ENCODE measurements at regions not wholly inside any gene's neighbourhood (a gene's known extent, or its start where the extent isn't known, plus 50 kb on each side); places are given as distances from the start of the nearest gene placed in this dataset.

GRCh38 chr20:48230216-48230615 is 444.9 kb upstream of the SULF2 start:
- no peak for ATAC-seq
- no peak for DNase-seq
- intact Hi-C loops (cut with DNase I) = no loop called here
- Histone ChIP-seq H3K27ac (no peak overlapping the region), H3K4me1 (no peaks in the 10 kb centered on the region), H3K36me3 (no peaks in the 10 kb centered on the region), H3K4me3 (no peak overlapping the region), H3K9me3 (peaks cover 0 to 15% of the 10 kb centered on the region in 2 donors), H3K27me3 (no peaks in the 10 kb centered on the region)
- TF ChIP-seq CTCF (IDR thresholded peaks at IDR 0.05) = no peak

GRCh38 chr20:48227381-48227780 is 442.1 kb upstream of the SULF2 start:
- ATAC-seq = no peak

GRCh38 chr20:48226642-48227041 is 441.4 kb upstream of the SULF2 start:
- DNase-seq (no peak), ATAC-seq (no peak)
- intact Hi-C loops (cut with DNase I) = no loop called here
- Histone ChIP-seq H3K27ac (no peak overlapping the region), H3K4me3 (no peak overlapping the region), H3K27me3 (no peaks in the 10 kb centered on the region), H3K9me3 (peaks cover 0 to 11% of the 10 kb centered on the region in 2 donors), H3K36me3 (no peaks in the 10 kb centered on the region), H3K4me1 (no peaks in the 10 kb centered on the region)
- no peak for TF ChIP-seq CTCF (IDR thresholded peaks at IDR 0.05)

More at GRCh38 chr20:48227381-48227780, 442.1 kb upstream of the SULF2 start:
- no peaks in the 10 kb centered on the region for H3K4me1 ChIP-seq
- no peak for TF ChIP-seq CTCF (IDR thresholded peaks at IDR 0.05)
- H3K4me3 ChIP-seq = no peak overlapping the region
- no peak overlapping the region for H3K27ac ChIP-seq
- H3K9me3 ChIP-seq = peaks cover 0 to 15% of the 10 kb centered on the region in 2 donors
- intact Hi-C loops (cut with DNase I) = no loop called here
- no peaks in the 10 kb centered on the region for H3K27me3 ChIP-seq
- no peak for DNase-seq
- no peaks in the 10 kb centered on the region for H3K36me3 ChIP-seq

GRCh38 chr20:48224533-48225050 is 439.3 kb upstream of the SULF2 start:
- DNase-seq = no peak
- no peak for ATAC-seq
- intact Hi-C loops (cut with DNase I) = no loop called here
- Histone ChIP-seq H3K9me3 (no peaks in the 10 kb centered on the region), H3K4me3 (no peak overlapping the region), H3K36me3 (no peaks in the 10 kb centered on the region), H3K4me1 (no peaks in the 10 kb centered on the region), H3K27me3 (no peaks in the 10 kb centered on the region), H3K27ac (no peak overlapping the region)
- no peak for TF ChIP-seq CTCF (IDR thresholded peaks at IDR 0.05)

- Histone ChIP-seq H3K4me3 (no peak overlapping the region), H3K27me3 (no peaks in the 10 kb centered on the region), H3K4me1 (no peaks in the 10 kb centered on the region), H3K36me3 (no peaks in the 10 kb centered on the region), H3K27ac (no peak overlapping the region), H3K9me3 (no peaks in the 10 kb centered on the region)
- intact Hi-C loops (cut with DNase I) = no loop called here
- no peak for TF ChIP-seq CTCF (IDR thresholded peaks at IDR 0.05)
- DNase-seq (no peak), ATAC-seq (no peak)
Observed at GRCh38 chr20:48223715-48224114, 438.4 kb upstream of the SULF2 start.
